Neural cell (in vitro differentiated cells): ENCODE measurements at regions not wholly inside any gene's neighbourhood (a gene's known extent, or its start where the extent isn't known, plus 50 kb on each side); places are given as distances from the start of the nearest gene placed in this dataset.

Source experiments
- H2AFZ ChIP-seq: fragments of 200-600, 300-800 bp; sonication (generic), shearing (Covaris generic); 2 replicates; pipeline ENCODE4 v1.6.0; 2014; ENCODE audit warnings: low read depth, mild to moderate bottlenecking, antibody characterized with exemption, low read length, moderate library complexity
- H3F3A ChIP-seq: fragments of 200-600 bp; shearing (Covaris generic); 2 replicates; pipeline ENCODE4 v1.6.1; 2016; ENCODE audit warnings: mild to moderate bottlenecking, moderate library complexity, mixed read lengths, antibody characterized with exemption, low read length; ENCODE audit not compliant: insufficient read depth, poor library complexity, severe bottlenecking
- H3K27ac ChIP-seq: fragments of 200-600, 300-800 bp; sonication (generic), shearing (Covaris generic); 2 replicates; pipeline ENCODE4 v1.5.1; 2014; ENCODE audit warnings: mild to moderate bottlenecking, low read length, moderate library complexity
- H3K27me3 ChIP-seq: fragments of 300-800, 200-600 bp; sonication (generic), shearing (Covaris generic); 2 replicates; pipeline ENCODE4 v1.6.0; 2014; ENCODE audit warnings: mild to moderate bottlenecking, low read depth, low read length, moderate library complexity; ENCODE audit not compliant: insufficient read depth
- H3K36me3 ChIP-seq: fragments of 300-800, 200-600 bp; sonication (generic), shearing (Covaris generic); 2 replicates; pipeline ENCODE4 v1.5.1; 2014; ENCODE audit warnings: mild to moderate bottlenecking, antibody characterized with exemption, low read length, moderate library complexity; ENCODE audit not compliant: insufficient read depth
- H3K4me2 ChIP-seq: fragments of 300-800, 200-600 bp; sonication (generic), shearing (Covaris generic); 2 replicates; pipeline ENCODE4 v1.6.0; 2014; ENCODE audit warnings: mild to moderate bottlenecking, low read length
- H3K4me3 ChIP-seq: fragments of 300-800, 200-600 bp; sonication (generic), shearing (Covaris generic); 2 replicates; pipeline ENCODE4 v1.5.1; 2014; ENCODE audit warnings: mild to moderate bottlenecking, low read length, moderate library complexity
- H3K79me2 ChIP-seq: fragments of 200-600 bp; shearing (Covaris generic); replicated peaks from 2 replicates; pipeline ENCODE4 v1.6.0; 2014; ENCODE audit warnings: mild to moderate bottlenecking, low read length, moderate library complexity; ENCODE audit not compliant: insufficient read depth
- H3K9ac ChIP-seq: fragments of 300-800, 200-600 bp; sonication (generic), shearing (Covaris generic); 2 replicates; pipeline ENCODE4 v1.6.1; 2016; ENCODE audit warnings: mild to moderate bottlenecking, low read length, mixed read lengths
- H3K9me2 ChIP-seq: fragments of 200-600 bp; shearing (Covaris generic); 2 replicates; pipeline ENCODE4 v1.6.1; 2016; ENCODE audit warnings: mild to moderate bottlenecking, low read length, mixed read lengths; ENCODE audit not compliant: insufficient read depth
- H3K9me3 ChIP-seq: fragments of 200-600, 300-800 bp; sonication (generic), shearing (Covaris generic); 2 replicates; pipeline ENCODE4 v1.6.1; 2016; ENCODE audit warnings: mild to moderate bottlenecking, mixed run types, low read length, moderate library complexity, mixed read lengths
- H4K20me1 ChIP-seq: fragments of 200-600 bp; shearing (Covaris generic); 2 replicates; pipeline ENCODE4 v1.6.1; 2016; ENCODE audit warnings: mild to moderate bottlenecking, mixed run types; ENCODE audit not compliant: insufficient read depth
- EP300 ChIP-seq: fragments of 450-650 bp; conservative IDR thresholded peaks from 2 replicates; pipeline ENCODE4 v1.6.1; 2014; ENCODE audit warnings: antibody characterized with exemption, mild to moderate bottlenecking, moderate library complexity; ENCODE audit not compliant: poor library complexity, severe bottlenecking
- EZH2 ChIP-seq: fragments of 200-600, 300-800 bp; shearing (Covaris generic), sonication (generic); IDR thresholded peaks from 2 replicates; pipeline ENCODE4 v1.6.1; 2014; ENCODE audit warnings: antibody characterized with exemption, low read length, borderline replicate concordance, mild to moderate bottlenecking; ENCODE audit not compliant: insufficient read depth, poor library complexity, severe bottlenecking
- MXI1 ChIP-seq: fragments of 450-650 bp; conservative IDR thresholded peaks from 2 replicates; pipeline ENCODE4 v1.6.1; 2014; ENCODE audit warnings: antibody characterized with exemption, mild to moderate bottlenecking; ENCODE audit not compliant: poor library complexity, severe bottlenecking
- RAD21 ChIP-seq: fragments of 450-650 bp; conservative IDR thresholded peaks from 2 replicates; pipeline ENCODE4 v1.6.1; 2014; ENCODE audit warnings: antibody characterized with exemption, mild to moderate bottlenecking, moderate library complexity
- SMC3 ChIP-seq: fragments of 450-650 bp; conservative IDR thresholded peaks from 2 replicates; pipeline ENCODE4 v1.6.1; 2014; ENCODE audit warnings: antibody characterized with exemption, mild to moderate bottlenecking, moderate library complexity; ENCODE audit not compliant: poor library complexity
- TAF1 ChIP-seq: IDR thresholded peaks from 2 replicates; pipeline ENCODE4 v1.6.1; 2012; ENCODE audit warnings: low read depth
- TF ChIP-seq, protein P1 (sequence below): IDR thresholded peaks from 2 replicates; pipeline ENCODE4 v1.6.1; 2012; ENCODE audit warnings: borderline replicate concordance
- TF ChIP-seq, protein P2 (sequence below): fragments of 450-650 bp; IDR thresholded peaks from 2 replicates; pipeline ENCODE4 v1.5.1; 2014; ENCODE audit warnings: antibody characterized with exemption, mild to moderate bottlenecking, moderate library complexity; ENCODE audit not compliant: poor library complexity, severe bottlenecking

DNA sequence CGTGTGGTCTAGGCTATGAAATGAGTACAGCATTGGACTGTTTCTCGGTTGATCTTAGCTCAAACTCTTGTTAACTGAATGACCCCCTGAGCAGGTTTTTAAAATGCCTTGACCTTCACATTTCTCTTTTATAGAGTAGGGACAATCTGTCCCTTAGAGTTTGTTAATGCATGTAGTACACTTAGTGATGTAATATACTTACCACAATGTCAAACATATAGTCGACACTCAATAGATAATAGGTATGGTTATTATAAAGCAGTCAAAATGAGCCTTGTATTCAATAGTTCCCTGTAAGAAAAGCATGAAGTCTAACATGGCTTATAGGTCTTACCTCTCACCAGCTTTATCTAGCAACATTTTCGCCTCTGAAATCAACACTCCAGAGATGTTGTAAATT lies 161.0 kb upstream of the RUNX1 start:
- Histone ChIP-seq H2AFZ (no peak overlapping the region), H3F3A (no peaks in the 10 kb centered on the region), H3K36me3 (no peaks in the 10 kb centered on the region), H3K27ac (no peak overlapping the region), H3K4me3 (no peak overlapping the region), H3K79me2 (no peaks in the 10 kb centered on the region), H3K27me3 (no peaks in the 10 kb centered on the region), H3K9me2 (no peaks in the 10 kb centered on the region), H4K20me1 (no peaks in the 10 kb centered on the region), H3K9me3 (no peaks in the 10 kb centered on the region), H3K9ac (no peak overlapping the region), H3K4me2 (no peak overlapping the region)
- TF ChIP-seq EZH2 (no peak), EP300 (no peak), SMC3 (no peak), RAD21 (no peak)

DNA sequence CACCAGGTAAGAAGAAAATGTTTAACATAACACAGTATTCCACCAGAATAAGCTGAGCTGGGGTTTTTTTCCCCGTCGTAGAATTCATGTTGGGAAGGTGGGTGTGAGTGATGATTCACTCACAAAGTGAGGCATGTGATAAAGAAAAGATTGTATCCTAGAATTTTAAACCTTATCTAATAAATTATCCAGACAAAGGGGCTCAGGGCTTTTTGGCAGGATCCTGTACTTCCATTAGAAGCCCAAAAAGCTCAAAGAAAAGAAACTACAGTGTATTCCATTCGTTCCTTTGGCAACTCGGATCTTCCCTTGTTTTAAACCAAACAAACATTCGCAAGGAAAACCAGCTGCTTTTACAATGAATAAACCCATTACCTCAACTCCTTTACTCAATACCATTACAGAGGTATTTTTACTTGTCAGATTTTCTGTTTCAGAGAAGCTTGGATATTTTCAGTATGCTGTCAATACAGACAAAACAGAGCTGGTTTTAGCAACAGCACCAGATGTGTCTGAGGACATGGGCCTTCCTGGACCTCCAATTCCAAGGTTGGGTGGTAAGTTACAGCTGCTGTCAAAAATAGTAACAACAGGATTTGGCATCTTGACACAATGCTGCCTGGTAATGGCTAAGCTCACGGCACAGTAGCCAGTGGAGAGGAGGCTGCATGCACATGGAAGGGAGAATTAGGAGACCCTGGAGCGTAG lies 159.9 kb upstream of the RUNX1 start:
- Histone ChIP-seq H2AFZ (no peak overlapping the region), H3K9ac (no peak overlapping the region), H3K9me2 (no peaks in the 10 kb centered on the region)

More for the DNA sequence above, 159.9 kb upstream of the RUNX1 start:
- H3K36me3 ChIP-seq = no peaks in the 10 kb centered on the region
- TF ChIP-seq EZH2 = no peak
- TF ChIP-seq, protein P1, sequence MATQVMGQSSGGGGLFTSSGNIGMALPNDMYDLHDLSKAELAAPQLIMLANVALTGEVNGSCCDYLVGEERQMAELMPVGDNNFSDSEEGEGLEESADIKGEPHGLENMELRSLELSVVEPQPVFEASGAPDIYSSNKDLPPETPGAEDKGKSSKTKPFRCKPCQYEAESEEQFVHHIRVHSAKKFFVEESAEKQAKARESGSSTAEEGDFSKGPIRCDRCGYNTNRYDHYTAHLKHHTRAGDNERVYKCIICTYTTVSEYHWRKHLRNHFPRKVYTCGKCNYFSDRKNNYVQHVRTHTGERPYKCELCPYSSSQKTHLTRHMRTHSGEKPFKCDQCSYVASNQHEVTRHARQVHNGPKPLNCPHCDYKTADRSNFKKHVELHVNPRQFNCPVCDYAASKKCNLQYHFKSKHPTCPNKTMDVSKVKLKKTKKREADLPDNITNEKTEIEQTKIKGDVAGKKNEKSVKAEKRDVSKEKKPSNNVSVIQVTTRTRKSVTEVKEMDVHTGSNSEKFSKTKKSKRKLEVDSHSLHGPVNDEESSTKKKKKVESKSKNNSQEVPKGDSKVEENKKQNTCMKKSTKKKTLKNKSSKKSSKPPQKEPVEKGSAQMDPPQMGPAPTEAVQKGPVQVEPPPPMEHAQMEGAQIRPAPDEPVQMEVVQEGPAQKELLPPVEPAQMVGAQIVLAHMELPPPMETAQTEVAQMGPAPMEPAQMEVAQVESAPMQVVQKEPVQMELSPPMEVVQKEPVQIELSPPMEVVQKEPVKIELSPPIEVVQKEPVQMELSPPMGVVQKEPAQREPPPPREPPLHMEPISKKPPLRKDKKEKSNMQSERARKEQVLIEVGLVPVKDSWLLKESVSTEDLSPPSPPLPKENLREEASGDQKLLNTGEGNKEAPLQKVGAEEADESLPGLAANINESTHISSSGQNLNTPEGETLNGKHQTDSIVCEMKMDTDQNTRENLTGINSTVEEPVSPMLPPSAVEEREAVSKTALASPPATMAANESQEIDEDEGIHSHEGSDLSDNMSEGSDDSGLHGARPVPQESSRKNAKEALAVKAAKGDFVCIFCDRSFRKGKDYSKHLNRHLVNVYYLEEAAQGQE = no peak
- TF ChIP-seq, protein P2, sequence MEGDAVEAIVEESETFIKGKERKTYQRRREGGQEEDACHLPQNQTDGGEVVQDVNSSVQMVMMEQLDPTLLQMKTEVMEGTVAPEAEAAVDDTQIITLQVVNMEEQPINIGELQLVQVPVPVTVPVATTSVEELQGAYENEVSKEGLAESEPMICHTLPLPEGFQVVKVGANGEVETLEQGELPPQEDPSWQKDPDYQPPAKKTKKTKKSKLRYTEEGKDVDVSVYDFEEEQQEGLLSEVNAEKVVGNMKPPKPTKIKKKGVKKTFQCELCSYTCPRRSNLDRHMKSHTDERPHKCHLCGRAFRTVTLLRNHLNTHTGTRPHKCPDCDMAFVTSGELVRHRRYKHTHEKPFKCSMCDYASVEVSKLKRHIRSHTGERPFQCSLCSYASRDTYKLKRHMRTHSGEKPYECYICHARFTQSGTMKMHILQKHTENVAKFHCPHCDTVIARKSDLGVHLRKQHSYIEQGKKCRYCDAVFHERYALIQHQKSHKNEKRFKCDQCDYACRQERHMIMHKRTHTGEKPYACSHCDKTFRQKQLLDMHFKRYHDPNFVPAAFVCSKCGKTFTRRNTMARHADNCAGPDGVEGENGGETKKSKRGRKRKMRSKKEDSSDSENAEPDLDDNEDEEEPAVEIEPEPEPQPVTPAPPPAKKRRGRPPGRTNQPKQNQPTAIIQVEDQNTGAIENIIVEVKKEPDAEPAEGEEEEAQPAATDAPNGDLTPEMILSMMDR = no peak
- TF ChIP-seq RAD21 = no peak
- no peak for TF ChIP-seq MXI1
- TF ChIP-seq TAF1 = no peak
- H3K27me3 ChIP-seq = no peaks in the 10 kb centered on the region
- no peaks in the 10 kb centered on the region for H3F3A ChIP-seq
- no peak overlapping the region for H3K4me2 ChIP-seq
- no peak overlapping the region for H3K27ac ChIP-seq
- no peaks in the 10 kb centered on the region for H4K20me1 ChIP-seq
- no peaks in the 10 kb centered on the region for H3K79me2 ChIP-seq
- H3K9me3 ChIP-seq = no peaks in the 10 kb centered on the region
- H3K4me3 ChIP-seq = no peak overlapping the region
